GM19395 (cell line): ENCODE measurements at regions not wholly inside any gene's neighbourhood (a gene's known extent, or its start where the extent isn't known, plus 50 kb on each side); places are given as distances from the start of the nearest gene placed in this dataset.
"Not testable (repeated sequence)": the region's sequence is repeated elsewhere in the genome, so short reads cannot be mapped to it uniquely, and the experiment has no call there.

ENCODE experiments used
- ATAC-seq: cut with Tn5 transposase; IDR thresholded peaks from one replicate; pipeline ENCODE4 v1.9.1; 2021; ENCODE audit warnings: mild to moderate bottlenecking, moderate library complexity; ENCODE audit not compliant: unreplicated experiment

DNA sequence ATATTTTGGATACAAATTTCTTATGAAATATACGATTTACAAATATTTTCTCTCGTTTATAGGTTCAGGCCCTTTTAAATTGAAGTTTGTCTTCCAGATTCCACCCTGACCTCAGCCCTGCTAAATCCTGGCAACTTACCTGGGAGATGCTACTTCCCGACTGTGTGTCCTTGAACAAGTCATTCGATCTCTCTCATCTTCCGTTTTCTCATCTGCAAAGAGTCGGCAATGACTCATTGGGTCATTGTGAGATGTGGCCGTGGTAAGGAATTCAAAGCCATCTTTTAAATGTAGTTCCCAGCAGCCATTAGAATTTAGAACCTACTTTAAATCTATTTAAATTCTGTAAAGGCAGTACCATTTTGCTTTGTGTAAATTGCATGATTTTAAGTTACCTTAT is 72.5 kb downstream of the LHX2 start:
- ATAC-seq: no peak

DNA sequence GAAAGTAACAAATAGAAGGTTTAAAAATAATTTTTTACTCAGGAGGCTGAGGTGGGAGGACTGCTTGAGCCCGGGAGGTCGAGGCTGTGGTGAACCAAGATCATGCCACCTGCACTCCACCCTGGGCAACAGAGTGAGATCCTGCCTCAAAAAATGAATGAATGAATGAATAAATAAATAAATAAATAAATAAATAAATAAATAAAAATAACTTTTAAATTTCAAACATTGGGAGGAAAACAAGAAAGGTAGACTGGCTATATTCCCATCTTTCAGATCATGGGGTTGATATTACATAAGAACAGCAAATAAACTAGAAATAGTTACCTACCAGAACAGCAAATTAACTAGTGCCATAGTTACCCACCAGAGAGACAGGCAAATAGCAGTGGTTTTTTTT is 75.7 kb downstream of the LHX2 start:
- ATAC-seq: no peak

DNA sequence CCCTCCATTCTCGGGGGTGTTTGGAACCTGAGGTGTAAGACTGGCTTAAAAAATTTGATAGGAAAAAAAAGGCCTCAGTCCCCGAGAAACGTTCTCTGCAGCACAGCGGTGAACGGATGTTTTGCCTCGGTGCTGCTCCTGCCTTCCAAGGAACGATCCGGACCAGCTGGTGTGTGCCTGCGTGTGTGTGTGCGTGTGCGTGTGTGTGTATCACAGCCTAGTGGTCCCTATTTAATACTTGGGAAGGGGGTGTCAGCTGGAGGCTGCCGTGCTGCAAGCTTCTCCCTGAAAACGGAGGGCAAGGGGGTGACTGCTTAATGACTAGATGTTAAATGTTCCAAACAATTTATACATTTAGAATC is 76.9 kb downstream of the LHX2 start:
- ATAC-seq: no peak

DNA sequence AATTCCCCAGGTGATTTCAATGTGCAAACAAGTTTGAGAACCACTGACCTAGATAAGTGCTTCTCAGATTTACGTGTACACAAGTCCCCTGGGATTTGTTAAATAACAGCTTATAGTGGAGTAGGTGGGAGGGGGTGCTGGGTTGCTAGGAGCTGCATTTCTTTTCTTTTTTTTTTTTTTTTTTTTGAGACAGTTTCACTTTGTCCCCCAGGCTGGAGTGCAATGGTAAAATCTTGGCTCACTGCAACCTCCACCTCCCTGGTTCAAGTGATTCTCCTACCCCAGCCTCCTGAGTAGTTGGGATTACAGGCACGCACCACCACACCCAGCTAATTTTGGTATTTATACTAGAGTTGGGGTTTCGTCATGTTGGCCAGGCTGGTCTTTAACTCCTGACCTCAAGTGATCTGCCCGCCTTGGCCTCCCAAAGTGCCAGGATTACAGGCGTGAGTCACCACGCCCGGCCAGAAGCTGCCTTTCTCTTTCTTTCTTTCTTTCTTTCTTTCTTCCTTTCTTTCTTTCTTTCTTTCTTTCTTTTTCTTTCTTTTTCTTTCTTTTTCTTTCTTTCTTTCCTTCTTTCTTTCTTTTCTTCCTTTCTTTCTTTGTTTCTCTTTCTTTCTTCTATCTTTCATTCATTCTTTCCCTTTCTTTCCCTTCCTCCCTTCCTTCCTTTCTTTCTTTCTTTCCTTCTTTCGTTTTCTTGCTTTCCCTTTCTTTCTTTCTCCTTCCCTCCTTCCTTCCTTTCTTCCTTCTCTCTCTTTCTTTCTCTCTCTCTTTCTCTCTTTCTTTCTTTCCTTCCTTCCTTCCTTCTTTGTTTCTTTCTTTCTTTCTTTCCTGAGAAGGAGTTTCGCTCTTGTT is 78.3 kb downstream of the LHX2 start:
- not testable (repeated sequence) for ATAC-seq

DNA sequence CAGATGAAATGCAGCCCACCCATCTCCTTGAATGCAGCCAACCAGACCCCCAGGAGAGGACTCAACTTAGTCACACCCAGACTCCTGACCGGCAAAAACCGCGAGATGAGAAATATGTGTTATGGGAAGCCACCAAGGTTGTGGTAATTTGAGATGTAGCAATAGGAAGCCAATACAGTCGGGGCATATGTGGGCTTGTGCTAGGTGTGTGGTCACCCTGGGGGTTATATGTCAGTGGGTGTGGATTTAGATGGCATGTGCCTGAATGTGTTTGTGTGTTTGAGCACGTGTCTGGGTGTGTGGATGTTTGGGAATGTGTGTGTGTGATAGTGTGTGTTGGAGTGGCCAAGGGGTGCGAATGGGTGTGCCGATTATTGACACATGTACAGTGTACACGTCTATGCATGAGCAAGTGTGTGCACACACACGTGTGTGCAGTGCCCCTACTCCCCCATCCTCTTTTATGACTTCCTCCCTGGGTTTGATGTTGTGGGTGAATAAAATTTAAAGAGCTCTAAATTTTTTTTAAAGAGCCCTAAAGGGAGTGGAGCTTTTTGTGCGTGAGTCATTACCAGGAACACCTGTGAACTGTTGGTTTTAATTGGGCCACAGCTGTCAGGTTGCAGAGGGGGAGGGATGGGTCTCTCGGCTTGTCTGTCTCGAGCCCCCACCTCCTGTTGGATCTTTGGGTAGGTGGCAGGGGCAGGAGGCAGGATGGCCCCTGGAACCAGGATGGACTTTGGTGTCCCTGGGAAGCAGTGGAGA is 86.8 kb downstream of the LHX2 start:
- no peak for ATAC-seq

DNA sequence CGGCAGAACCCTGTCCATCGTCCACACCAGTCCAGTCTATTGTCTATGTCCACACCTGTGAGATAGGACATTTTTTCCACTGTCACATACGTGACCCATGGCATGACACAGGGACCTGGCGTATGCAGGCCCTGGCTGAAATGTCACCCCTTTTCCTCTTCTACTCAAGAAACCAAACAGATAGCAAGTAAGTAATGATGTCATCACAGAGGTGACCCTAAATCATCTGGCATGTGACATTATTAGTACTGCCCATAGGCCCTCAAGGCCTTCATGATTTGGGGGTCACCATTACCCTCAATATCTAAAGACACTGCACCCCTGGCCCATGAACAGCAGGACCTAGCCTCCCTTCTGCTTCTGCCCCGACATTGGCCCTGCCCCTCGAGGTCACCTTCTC is 88.3 kb downstream of the LHX2 start:
- ATAC-seq: no peak

DNA sequence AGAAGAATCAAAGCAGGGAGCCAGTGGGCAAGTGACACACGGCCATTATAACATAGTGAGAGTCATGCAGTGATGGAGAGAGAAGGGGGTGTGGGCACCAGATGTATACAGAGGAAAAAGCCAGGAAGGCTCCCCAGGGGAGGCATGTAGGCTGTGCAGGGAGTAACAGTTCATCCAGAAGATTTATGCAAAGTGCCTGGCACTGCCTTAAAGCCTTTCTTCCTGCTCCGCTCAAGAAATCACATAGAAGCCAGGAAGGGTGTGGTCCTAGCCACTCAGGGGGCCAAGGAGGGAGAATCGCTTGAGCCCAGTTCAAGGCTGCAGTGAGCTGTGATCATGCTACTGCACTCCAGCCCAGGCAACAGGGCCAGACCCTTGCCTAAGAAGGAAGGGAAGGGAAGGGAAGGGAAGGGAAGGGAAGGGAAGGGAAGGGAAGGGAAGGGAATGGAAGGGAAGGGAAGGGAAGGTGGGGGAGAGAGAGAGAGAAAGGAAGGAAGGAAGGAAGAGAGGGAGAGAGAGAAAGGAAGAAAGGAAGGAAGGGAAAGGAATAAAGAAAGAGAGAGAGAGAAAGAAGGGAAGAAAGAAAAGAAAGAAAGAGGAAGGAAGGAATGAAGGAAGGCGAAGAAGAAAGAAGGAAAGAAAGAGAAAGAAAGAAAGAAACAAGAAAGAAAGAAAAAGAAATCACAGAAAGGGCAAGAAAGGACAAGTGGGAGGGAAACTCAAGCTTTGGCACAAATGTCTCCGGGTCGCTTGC is 89.8 kb downstream of the LHX2 start:
- ATAC-seq: no peak

DNA sequence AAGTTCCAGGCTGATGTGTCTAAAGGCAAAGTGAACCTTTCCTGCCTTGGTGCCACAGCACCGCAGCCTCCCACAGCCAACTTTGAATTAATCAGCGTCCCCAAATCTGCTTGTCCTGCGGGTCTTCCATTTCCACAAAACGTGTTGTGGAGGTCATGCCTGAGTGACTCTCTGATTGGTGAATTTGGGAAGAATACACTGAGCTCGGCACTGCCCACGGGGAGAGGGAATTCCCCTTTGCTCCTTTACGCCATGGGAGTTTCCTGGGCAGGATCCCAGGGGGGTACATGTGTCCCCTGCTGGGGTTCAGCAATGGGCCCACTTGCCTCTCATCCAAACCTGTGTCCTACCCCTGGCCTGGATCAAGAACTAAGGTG is 90.4 kb downstream of the LHX2 start:
- ATAC-seq: no peak

DNA sequence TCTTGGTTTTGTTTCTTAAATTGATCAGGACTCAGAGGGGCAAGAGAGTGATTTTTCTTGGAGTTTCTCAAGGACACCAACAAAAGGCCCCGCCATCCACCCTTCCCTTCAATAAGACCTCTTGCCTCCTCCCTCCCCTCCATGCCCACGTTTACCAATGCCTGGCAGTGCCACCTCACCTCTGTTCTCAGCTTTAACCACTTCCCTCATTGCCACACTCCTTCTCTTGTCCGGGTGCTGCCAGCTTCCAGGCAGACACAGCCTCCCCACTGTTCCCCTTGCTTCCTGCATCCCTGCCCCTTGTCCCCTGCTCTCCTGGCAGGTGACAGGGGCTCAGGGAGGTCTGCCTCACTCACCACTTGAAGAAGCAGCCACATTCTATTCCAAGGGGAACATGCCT is 90.8 kb downstream of the LHX2 start:
- no peak for ATAC-seq

DNA sequence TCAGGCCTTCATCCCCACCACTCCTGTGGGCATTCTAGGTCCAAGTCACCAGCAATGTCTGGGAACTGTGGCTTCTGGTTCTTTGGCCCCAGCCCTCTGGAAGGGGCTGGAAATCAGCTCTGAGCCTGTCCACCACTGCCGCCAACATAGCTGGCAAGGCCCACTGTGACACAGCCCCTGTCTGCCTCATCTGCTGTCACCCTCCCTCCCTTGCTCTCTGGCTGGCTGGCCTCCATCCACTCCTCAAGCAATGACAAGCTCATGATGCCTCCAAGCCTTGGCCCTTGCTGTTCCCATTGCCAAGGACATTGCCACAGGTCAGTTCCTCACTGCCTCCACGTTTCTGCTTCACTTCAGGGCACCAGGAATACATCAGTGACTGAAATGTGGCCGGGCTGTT is 93.7 kb downstream of the LHX2 start:
- ATAC-seq: no peak

DNA sequence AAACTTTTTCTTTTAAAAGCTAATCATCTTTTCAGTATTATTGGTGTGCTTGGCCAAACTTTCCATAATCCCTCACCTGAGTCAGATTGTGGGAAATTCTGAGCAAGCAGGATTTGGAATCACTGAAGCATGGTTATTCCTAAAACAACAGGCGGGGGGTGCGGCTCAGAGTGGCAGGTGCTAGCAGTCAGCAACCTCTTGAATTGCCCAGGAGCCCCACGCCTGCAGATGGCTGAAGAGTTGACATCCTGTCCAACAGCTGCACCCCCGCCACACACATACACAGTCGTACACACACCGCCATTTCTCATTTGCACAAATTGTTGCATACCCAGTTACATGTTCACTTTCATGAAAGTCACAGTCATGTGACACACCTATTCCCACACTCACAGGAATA is 96.6 kb downstream of the LHX2 start:
- no peak for ATAC-seq

DNA sequence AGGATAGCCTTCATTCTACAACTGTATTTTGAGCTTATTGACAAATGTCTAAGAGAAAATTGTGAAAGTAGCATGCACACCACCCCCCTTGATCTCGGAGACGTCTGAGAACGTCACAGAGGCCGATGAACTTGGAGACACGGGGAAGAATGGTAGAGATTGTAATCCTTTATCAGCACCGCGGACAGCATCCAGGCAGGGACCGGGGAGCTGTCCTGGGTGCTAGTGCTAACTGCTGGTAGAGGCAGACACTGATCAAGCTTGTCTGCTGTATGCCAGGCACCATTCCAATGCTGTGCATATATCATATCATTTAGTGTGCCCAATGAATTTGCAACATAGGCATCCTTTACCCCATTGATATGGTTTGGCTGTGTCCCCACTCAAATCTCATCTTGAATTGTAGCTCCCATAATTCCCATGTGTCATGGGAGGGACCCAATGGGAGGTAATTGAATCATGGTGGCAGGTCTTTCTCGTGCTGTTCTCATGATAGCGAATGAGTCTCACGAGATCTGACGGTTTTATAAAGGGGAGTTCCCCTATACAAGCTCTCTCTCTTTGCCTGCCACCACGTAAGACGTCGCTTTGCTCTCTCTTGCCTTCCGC is 98.8 kb downstream of the LHX2 start:
- no peak for ATAC-seq

DNA sequence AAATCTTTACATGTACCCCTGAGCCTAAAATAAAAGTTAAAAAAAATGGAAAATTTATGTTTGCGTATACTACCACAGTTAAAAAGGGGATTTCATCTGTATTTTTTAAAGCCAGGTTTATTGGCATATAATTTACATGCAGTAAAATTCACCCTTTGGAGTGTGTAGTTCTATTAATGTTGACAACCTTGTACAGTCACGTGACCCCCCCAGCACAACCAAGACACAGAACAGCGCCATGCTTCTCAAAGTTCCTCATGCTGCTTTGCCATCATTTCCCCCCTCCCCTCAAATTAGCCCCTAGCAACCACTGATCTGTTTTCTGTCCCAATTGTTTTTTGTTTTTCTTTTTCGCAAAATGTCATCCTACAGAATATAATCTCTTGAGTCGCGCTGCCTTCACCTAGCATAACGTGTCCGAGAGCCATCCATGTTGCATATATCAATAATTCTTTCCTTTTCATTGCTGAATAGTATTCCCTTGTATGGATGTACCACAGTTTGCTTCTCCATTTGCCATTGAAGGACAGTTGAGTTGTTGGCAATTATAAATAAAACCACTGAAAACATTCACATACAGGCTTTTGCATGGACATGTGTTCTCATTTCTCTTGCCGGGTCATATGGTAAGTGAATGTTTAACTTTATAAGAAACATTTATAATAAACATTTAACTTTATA is 105.3 kb downstream of the LHX2 start:
- no peak for ATAC-seq

DNA sequence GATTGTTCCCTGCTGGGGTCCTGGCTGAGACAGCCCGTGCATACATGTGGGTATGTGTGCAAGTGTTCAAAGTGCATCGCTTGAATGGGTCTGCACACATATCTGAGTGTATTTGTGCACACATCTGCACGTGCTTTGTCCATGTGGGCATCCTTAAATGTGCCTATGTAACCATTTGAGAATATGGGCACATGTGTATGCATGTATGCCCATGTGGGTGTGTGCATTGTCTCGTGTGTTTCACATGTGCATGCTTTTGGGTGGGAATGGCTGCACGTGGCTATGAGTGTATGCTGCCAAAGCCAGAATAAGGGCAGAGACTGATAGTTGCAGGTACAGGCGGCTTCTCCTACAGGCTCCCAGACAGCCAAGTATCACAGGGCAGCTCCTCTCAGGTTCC is 107.3 kb downstream of the LHX2 start:
- no peak for ATAC-seq

DNA sequence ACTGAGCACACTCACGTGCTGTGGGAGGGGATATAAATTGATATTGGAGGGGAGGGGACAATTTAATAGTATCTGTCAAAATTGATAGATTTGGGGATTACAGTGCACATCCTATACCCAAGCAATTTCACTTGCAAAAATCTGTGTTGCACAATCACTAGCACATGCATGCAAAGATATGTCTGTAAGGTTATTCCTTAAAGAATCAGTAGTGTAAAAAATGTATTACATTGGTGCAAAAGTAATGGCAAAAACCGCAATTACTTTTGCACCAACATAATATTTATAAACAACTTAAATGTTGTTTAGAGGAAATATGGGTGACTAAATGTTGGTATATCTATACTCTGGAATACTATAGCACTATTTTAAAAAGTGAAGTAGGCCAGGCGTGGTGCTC is 108.7 kb downstream of the LHX2 start:
- ATAC-seq: no peak

DNA sequence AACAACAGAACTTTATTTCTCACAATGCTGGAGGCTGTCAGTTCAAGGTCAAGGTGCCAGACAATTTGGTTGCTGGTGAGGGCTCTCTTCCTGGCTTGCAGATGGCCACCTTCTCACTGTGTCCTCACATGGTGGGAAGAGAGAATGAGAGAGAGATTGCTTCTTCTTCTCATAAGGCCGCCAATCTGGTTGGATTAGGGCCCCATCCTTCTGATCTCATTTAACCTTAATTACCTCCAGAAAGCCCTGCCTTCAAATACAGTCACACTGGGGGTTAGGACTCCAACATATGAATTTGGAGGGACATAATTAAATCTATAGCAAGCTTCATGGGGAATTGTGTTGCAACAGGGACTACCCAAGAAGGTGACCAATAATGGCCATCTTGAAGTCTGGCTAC is 110.2 kb downstream of the LHX2 start:
- no peak for ATAC-seq

DNA sequence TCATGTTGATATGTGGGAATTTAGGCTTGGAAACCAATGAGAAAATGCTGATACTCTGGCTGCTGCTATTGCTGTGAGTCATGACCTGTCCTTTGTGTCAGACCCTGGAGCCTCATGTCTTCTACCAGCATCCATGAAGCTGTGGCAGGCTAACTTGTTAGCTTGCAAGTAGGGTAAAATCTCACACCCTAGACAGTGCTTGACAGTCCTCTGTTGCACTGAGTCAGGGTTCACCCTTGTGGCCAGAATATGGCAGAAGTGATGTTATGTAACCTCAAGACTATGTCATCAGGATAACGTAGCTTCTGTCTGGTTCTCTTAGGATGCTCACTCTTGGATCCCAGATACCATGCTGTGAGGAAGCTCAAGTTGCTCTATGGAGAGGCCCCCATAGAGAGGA is 110.8 kb downstream of the LHX2 start:
- no peak for ATAC-seq

DNA sequence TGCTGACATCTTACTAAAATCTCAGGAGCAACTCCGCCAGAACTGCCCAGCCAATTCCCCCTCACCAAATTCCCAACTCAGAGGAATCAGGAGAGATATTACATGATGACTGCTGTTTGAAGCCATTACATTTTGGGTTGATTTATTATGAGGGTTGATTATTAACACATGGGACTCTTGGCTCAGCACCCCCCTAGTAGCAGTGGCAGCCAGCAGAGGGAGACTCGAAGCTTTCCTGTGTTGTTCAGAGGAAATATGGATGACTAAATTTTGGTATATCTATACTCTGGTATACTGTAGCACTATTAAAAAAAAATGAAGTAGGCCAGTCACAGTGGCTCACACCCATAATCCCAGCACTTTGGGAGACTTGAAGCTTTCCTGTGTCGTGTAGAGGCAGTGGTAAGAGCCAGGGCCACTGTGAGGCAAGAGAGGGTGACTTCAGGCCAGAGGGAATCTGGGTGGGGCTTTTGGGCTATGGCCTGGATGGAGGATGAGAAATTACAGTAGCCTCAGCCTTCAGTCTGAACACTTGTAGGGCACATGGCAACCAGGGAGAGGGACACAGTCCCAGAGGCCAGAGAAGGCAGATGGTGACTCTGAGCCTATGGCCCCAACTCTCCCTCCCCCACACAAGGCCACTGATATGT is 111.4 kb downstream of the LHX2 start:
- no peak for ATAC-seq

DNA sequence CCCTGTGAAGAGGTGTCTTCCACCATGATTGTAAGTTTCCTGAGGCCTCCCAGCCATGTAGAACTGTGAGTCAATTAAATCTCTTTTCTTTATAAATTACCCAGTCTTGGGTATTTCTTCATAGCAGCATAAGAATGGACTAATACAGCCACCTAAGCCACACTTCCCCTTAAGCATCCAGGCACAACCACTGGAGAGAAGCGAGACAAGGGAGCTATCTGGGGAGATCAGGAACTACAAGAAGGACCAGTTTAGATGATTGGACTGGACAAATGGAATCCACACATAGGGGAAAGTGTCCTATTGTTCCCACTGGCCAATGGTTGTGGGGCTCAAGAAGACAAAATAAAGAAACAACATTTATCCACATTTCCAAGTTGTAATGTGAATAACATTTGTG is 112.1 kb downstream of the LHX2 start:
- not testable (repeated sequence) for ATAC-seq
